22Rv1 (cell line): ENCODE measurements at regions not wholly inside any gene's neighbourhood (a gene's known extent, or its start where the extent isn't known, plus 50 kb on each side); places are given as distances from the start of the nearest gene placed in this dataset.

Source experiments
- ZFX ChIP-seq: fragments of 450-650 bp; IDR thresholded peaks from 2 replicates; pipeline ENCODE4 v1.6.1; 2017; ENCODE audit warnings: antibody characterized with exemption, borderline replicate concordance
- TF ChIP-seq, protein P1 (sequence below): fragments of 450-650 bp; IDR thresholded peaks from 2 replicates; pipeline ENCODE4 v1.5.1; 2017; ENCODE audit warnings: mild to moderate bottlenecking

DNA sequence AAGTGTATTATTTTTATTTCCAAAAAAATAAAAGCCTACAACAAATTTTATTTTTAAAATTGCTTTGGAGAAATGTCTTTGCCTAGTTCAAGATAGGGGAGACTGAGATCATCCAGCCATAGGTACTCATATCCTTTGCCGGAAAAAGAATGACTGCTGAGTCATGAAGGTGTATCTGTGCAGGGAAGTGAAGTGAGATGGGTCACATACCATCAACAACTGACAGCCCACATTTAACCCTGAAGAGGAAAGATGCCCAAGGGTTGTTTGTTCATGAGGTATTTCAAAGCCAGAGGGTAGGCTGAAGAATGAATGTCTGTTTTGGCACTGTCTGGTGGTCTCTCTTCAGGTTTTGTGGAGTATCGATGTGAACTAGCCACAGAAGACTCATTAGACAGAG, 106.7 kb upstream of the TTC29 start:
- TF ChIP-seq, protein P1, sequence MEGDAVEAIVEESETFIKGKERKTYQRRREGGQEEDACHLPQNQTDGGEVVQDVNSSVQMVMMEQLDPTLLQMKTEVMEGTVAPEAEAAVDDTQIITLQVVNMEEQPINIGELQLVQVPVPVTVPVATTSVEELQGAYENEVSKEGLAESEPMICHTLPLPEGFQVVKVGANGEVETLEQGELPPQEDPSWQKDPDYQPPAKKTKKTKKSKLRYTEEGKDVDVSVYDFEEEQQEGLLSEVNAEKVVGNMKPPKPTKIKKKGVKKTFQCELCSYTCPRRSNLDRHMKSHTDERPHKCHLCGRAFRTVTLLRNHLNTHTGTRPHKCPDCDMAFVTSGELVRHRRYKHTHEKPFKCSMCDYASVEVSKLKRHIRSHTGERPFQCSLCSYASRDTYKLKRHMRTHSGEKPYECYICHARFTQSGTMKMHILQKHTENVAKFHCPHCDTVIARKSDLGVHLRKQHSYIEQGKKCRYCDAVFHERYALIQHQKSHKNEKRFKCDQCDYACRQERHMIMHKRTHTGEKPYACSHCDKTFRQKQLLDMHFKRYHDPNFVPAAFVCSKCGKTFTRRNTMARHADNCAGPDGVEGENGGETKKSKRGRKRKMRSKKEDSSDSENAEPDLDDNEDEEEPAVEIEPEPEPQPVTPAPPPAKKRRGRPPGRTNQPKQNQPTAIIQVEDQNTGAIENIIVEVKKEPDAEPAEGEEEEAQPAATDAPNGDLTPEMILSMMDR, result no peak
- no peak for TF ChIP-seq ZFX
